A549 (cell line): ENCODE measurements at regions not wholly inside any gene's neighbourhood (a gene's known extent, or its start where the extent isn't known, plus 50 kb on each side); places are given as distances from the start of the nearest gene placed in this dataset.

Source experiments
- ATAC-seq, 2 experiments: fragments of 200-7000 bp in 1 of 2; fragments of >200 bp in 1 of 2; cut with Nextera tagmentation in 1 of 2; cut with Tn5 transposase in 1 of 2; 3 replicates each; pipeline versions ENCODE4 v1.8.0 to v1.9.1; 2018 to 2020; ENCODE audit warnings: mild to moderate bottlenecking in 1 of 2, moderate library complexity in 1 of 2
- CTCF ChIA-PET: fragments of 300-600 bp; sonication (Branson Sonifier 250); formaldehyde crosslinking; extraction: SDS; loops from one replicate; lab custom pipeline; 2021; ENCODE audit warnings: antibody characterized with exemption, inconsistent platforms; lab: Yijun Ruan, JAX
- POLR2A ChIA-PET: fragments of 350-600 bp; formaldehyde crosslinking; extraction: SDS; loops from one replicate; lab custom pipeline; 2021; ENCODE audit warnings: antibody characterized with exemption, inconsistent platforms; lab: Yijun Ruan, JAX
- DNase-seq, 2 experiments: peaks; one replicate each; pipeline versions ENCODE4 v3.0.0 to v3.0.0-alpha.2; 2011 to 2016; ENCODE audit warnings: low read depth in 1 of 2, low spot score in 1 of 2
- FAIRE-seq: peaks from 2 replicates; lab custom pipeline; 2011; peaks lifted over from hg19 to GRCh38; lab: Jason Lieb, UNC
- H3K27ac ChIP-seq, 2 experiments: fragments of >200 bp; sonication (Bioruptor Twin); formaldehyde crosslinking; 3 replicates each; pipeline ENCODE4 v1.5.1; 2016 to 2017
- H3K4me1 ChIP-seq: fragments of >200 bp; sonication (Bioruptor Twin); formaldehyde crosslinking; 3 replicates; pipeline ENCODE4 v1.6.1; 2016
- H3K4me2 ChIP-seq: fragments of >200 bp; sonication (Bioruptor Twin); formaldehyde crosslinking; 3 replicates; pipeline ENCODE4 v1.6.1; 2016
- H3K4me3 ChIP-seq: fragments of >200 bp; sonication (Bioruptor Twin); formaldehyde crosslinking; 3 replicates; pipeline ENCODE4 v1.5.1; 2016
- H3K9me3 ChIP-seq: fragments of >200 bp; sonication (Bioruptor Twin); formaldehyde crosslinking; 3 replicates; pipeline ENCODE4 v1.6.1; 2016
- ATOH8 ChIP-seq: fragments of 250-450 bp; sonication (Bioruptor Pico); IDR thresholded peaks from 2 replicates; pipeline ENCODE4 v1.5.0; 2020; ENCODE audit warnings: low read depth, mild to moderate bottlenecking, moderate library complexity
- BHLHE40 ChIP-seq: IDR thresholded peaks from 2 replicates; pipeline ENCODE4 v1.6.1; 2012; ENCODE audit warnings: low read depth, low read length, inconsistent platforms
- CBX2 ChIP-seq: fragments of 200-600 bp; sonication (generic); IDR thresholded peaks from 2 replicates; pipeline ENCODE4 v1.6.1; 2016; ENCODE audit warnings: low read depth, mild to moderate bottlenecking, borderline replicate concordance
- CEBPB ChIP-seq, 2 experiments: fragments of >200 bp in 1 of 2; sonication (Bioruptor Twin) in 1 of 2; formaldehyde crosslinking in 1 of 2; IDR thresholded peaks; 2 replicates each; pipeline ENCODE4 v1.6.1; 2012 to 2016
- CHD2 ChIP-seq: fragments of 150-350 bp; IDR thresholded peaks from 2 replicates; pipeline ENCODE4 v1.6.1; 2014; ENCODE audit warnings: low read length; ENCODE audit not compliant: partially characterized antibody
- CTCF ChIP-seq: fragments of >200 bp; sonication (Bioruptor Twin); formaldehyde crosslinking; IDR thresholded peaks from 3 replicates; pipeline ENCODE4 v1.5.1; 2016
- E2F6 ChIP-seq: IDR thresholded peaks from 2 replicates; pipeline ENCODE4 v1.6.1; 2012; ENCODE audit warnings: low read depth, borderline replicate concordance
- EP300 ChIP-seq, 2 experiments: fragments of >200 bp; sonication (Bioruptor Twin); formaldehyde crosslinking; IDR thresholded peaks; 2 replicates in 1 of 2; 3 replicates in 1 of 2; pipeline ENCODE4 v1.6.1; 2016 to 2017
- FOXS1 ChIP-seq: fragments of 250-450 bp; sonication (Bioruptor Pico); IDR thresholded peaks from 2 replicates; pipeline ENCODE4 v1.5.0; 2020; ENCODE audit warnings: mild to moderate bottlenecking, moderate library complexity
- GATA3 ChIP-seq: IDR thresholded peaks from 2 replicates; pipeline ENCODE4 v1.6.1; 2012; ENCODE audit warnings: borderline replicate concordance
- HEYL ChIP-seq: fragments of 250-450 bp; sonication (Bioruptor Pico); IDR thresholded peaks from 2 replicates; pipeline ENCODE4 v1.8.0; 2021; ENCODE audit warnings: mild to moderate bottlenecking, moderate library complexity
- HMGXB4 ChIP-seq: fragments of 250-450 bp; sonication (Bioruptor Pico); IDR thresholded peaks from 2 replicates; pipeline ENCODE4 v1.5.0; 2021; ENCODE audit warnings: mild to moderate bottlenecking, moderate library complexity, borderline replicate concordance
- HOXA7 ChIP-seq: fragments of 250-450 bp; sonication (Bioruptor Pico); IDR thresholded peaks from 2 replicates; pipeline ENCODE4 v1.5.0; 2020; ENCODE audit warnings: mild to moderate bottlenecking, moderate library complexity
- HOXB5 ChIP-seq: fragments of 250-450 bp; sonication (Bioruptor Pico); IDR thresholded peaks from 2 replicates; pipeline ENCODE4 v1.5.0; 2020; ENCODE audit warnings: mild to moderate bottlenecking, moderate library complexity
- JUNB ChIP-seq: fragments of >200 bp; sonication (Bioruptor Twin); formaldehyde crosslinking; IDR thresholded peaks from 2 replicates; pipeline ENCODE4 v1.6.1; 2016
- MAFK ChIP-seq: fragments of 450-650 bp; IDR thresholded peaks from 2 replicates; pipeline ENCODE4 v1.6.1; 2014; ENCODE audit not compliant: partially characterized antibody
- NFE2L2 ChIP-seq: fragments of 150-350 bp; conservative IDR thresholded peaks from 2 replicates; pipeline ENCODE4 v1.6.1; 2014; ENCODE audit warnings: low read length
- PBX3 ChIP-seq: IDR thresholded peaks from 2 replicates; pipeline ENCODE4 v1.6.1; 2012
- POLR2A ChIP-seq: IDR thresholded peaks from 2 replicates; pipeline ENCODE4 v1.6.1; 2012; ENCODE audit warnings: mild to moderate bottlenecking, low read length
- RAD21 ChIP-seq, 2 experiments: fragments of >200 bp in 1 of 2; sonication (Bioruptor Twin) in 1 of 2; formaldehyde crosslinking in 1 of 2; IDR thresholded peaks in 1 of 2; conservative IDR thresholded peaks in 1 of 2; 2 replicates in 1 of 2; 3 replicates in 1 of 2; pipeline ENCODE4 v1.6.1; 2012 to 2018; ENCODE audit warnings: inconsistent platforms in 1 of 2
- RARB ChIP-seq: fragments of 250-450 bp; sonication (Bioruptor Pico); IDR thresholded peaks from 2 replicates; pipeline ENCODE4 v1.8.0; 2021; ENCODE audit warnings: mild to moderate bottlenecking, moderate library complexity
- RFX5 ChIP-seq: fragments of 450-650 bp; IDR thresholded peaks from 2 replicates; pipeline ENCODE4 v1.7.1; 2014; ENCODE audit warnings: antibody characterized with exemption, mild to moderate bottlenecking, moderate library complexity
- RNF2 ChIP-seq: fragments of 200-600 bp; sonication (generic); IDR thresholded peaks from 2 replicates; pipeline ENCODE4 v1.6.1; 2016; ENCODE audit warnings: low read depth, mild to moderate bottlenecking, antibody characterized with exemption, moderate library complexity, borderline replicate concordance
- SMC3 ChIP-seq: fragments of >200 bp; sonication (Bioruptor Twin); formaldehyde crosslinking; IDR thresholded peaks from 3 replicates; pipeline ENCODE4 v1.6.1; 2018; ENCODE audit warnings: inconsistent platforms
- TFCP2L1 ChIP-seq: fragments of 250-450 bp; sonication (Bioruptor Pico); IDR thresholded peaks from 2 replicates; pipeline ENCODE4 v1.5.0; 2021; ENCODE audit warnings: mild to moderate bottlenecking
- USF2 ChIP-seq: fragments of 450-650 bp; IDR thresholded peaks from 2 replicates; pipeline ENCODE4 v1.6.1; 2014; ENCODE audit warnings: antibody characterized with exemption
- ZNF302 ChIP-seq: fragments of 250-450 bp; sonication (Bioruptor Pico); IDR thresholded peaks from 2 replicates; pipeline ENCODE4 v1.9.0; 2021; ENCODE audit warnings: inconsistent platforms, mild to moderate bottlenecking, moderate library complexity
- WGBS: methylation state at CpG from one replicate; pipeline ENCODE4 v1.1.6; 2017; ENCODE audit errors: missing lambda C conversion rate; 5-methylcytosine and 5-hydroxymethylcytosine counted together

GRCh38 chr10:4176500-4177281, 391.7 kb upstream of the KLF6 start:
- Histone ChIP-seq H3K27ac (no peak overlapping the region), H3K4me2 (no peak overlapping the region), H3K4me1 (no peaks in the 10 kb centered on the region), H3K4me3 (no peak overlapping the region), H3K9me3 (peaks cover 2% of the 10 kb centered on the region; the same call in 1 of the 3 replicates)
- POLR2A ChIA-PET = no interaction called here
- WGBS = 81% methylated on average over 5 of the region's 5 CpGs
- ATAC-seq (no peak), DNase-seq (no peak), FAIRE-seq (no peak)
- CTCF ChIA-PET = no interaction called here
- TF ChIP-seq ZNF302 (CRISPR knock-in tag) (no peak), BHLHE40 (no peak), TFCP2L1 (CRISPR knock-in tag) (no peak), EP300 (IDR thresholded peaks at IDR 0.05) (no peak), RFX5 (no peak), JUNB (no peak), NFE2L2 (no peak), CEBPB (IDR thresholded peaks at IDR 0.05) (no peak), PBX3 (no peak), HOXB5 (CRISPR knock-in tag) (no peak), E2F6 (no peak), CTCF (no peak), CHD2 (no peak), HEYL (CRISPR knock-in tag) (no peak), ATOH8 (CRISPR knock-in tag) (no peak), CBX2 (no peak), SMC3 (no peak), POLR2A (no peak), HMGXB4 (CRISPR knock-in tag) (no peak)

- Histone ChIP-seq H3K9me3 (peaks cover 2% of the 10 kb centered on the region; the same call in 1 of the 3 replicates), H3K4me1 (no peaks in the 10 kb centered on the region), H3K4me2 (no peak overlapping the region), H3K4me3 (no peak overlapping the region), H3K27ac (no peak overlapping the region)
- ChIA-PET CTCF (interaction anchor here (0.7 kb wide), 2 partner anchors 10 to 1151 kb away, joined by 3 read pairs; no protein-coding TSS in a partner anchor), POLR2A (interaction anchor here (0.7 kb wide), 1 partner anchor 551 kb away, joined by 6 read pairs; no protein-coding TSS in a partner anchor)
- ATAC-seq (peak in 1 of 2 experiments; percentile 74; a peak in 3 of 6 replicates), FAIRE-seq (no peak), DNase-seq (peak in 1 of 2 experiments; percentile 43)
- 65% methylated on average over 9 of the region's 9 CpGs for WGBS
- TF ChIP-seq RAD21 (conservative IDR thresholded peaks at IDR 0.05 in 1 of 2, IDR thresholded peaks at IDR 0.05 in 1 of 2) = peak; percentile 56 to 63
- no peak for TF ChIP-seq HOXA7 (CRISPR knock-in tag)
- TF ChIP-seq RNF2 = no peak
- no peak for TF ChIP-seq HEYL (CRISPR knock-in tag)
- no peak for TF ChIP-seq USF2
- TF ChIP-seq FOXS1 = no peak
- TF ChIP-seq NFE2L2 = no peak
- peak; percentile 52; the same call in 2 of the 3 replicates for TF ChIP-seq SMC3
- no peak for TF ChIP-seq MAFK
- TF ChIP-seq RARB = no peak
- TF ChIP-seq CBX2 = no peak
- TF ChIP-seq GATA3 = no peak
- TF ChIP-seq RFX5 = no peak
- TF ChIP-seq CTCF = peak; percentile 22; the same call in 1 of the 3 replicates
These were observed 389.2 kb upstream of the KLF6 start for GRCh38 chr10:4174197-4174596.
